ENCODE measurements at regions not wholly inside any gene's neighbourhood (a gene's known extent, or its start where the extent isn't known, plus 50 kb on each side); places are given as distances from the start of the nearest gene placed in this dataset.

DNA sequence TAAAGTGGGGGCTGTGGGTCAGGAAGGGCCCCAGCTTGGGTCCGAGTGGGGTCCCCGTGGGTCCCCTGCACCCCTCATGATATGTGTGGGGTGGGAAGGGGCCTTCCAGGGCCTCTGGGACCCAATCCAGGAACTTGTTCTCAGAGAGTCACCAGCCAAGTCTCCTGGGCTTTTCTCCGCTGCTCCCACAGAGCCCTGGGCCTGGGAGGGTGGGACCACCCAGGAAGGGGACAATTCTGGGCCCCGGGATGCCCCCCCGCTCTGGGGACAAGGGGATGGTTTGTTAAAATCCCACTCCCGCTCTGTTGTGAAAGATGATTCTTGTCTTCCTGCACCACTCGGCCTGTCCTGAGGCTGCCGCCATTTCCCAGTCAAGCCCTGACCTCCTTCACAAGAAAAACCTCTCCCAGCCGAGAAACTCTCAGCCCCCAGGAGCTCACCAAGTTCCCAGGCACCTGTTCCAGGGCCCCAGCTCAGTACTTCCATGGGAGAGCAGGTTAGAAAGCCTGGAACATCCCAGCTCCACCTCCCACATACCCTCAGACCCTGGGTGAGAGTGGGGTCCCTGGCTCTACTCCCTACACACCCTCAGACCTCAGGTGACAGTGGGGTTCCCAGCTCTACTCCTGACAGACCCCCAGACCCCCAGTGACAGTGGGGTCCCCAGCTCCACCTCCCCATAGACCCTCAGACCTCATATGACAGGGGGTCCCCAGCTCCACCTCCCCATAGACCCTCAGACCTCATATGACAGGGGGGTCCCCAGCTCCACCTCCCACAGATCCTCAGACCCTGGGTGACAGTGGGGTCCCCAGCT lies 75.1 kb downstream of the METRNL start:
- ChIA-PET CTCF (no interaction called here), POLR2A (no interaction called here)
- Mint-ChIP-seq H3K27ac (no peak overlapping the region), H3K27me3 (peaks cover 6% of the 10 kb centered on the region), H3K9me3 (no peaks in the 10 kb centered on the region), H3K36me3 (ENCODE audit: low read depth) (no peaks in the 10 kb centered on the region), H3K4me3 (no peak overlapping the region), H3K4me1 (ENCODE audit: low read depth) (peaks cover 10% of the 10 kb centered on the region)
- intact Hi-C loops (cut with micrococcal nuclease): no loop called here
- no peak for TF ChIP-seq CTCF (IDR thresholded peaks at IDR 0.05)
- no peak for DNase-seq
- no peak for ATAC-seq

DNA sequence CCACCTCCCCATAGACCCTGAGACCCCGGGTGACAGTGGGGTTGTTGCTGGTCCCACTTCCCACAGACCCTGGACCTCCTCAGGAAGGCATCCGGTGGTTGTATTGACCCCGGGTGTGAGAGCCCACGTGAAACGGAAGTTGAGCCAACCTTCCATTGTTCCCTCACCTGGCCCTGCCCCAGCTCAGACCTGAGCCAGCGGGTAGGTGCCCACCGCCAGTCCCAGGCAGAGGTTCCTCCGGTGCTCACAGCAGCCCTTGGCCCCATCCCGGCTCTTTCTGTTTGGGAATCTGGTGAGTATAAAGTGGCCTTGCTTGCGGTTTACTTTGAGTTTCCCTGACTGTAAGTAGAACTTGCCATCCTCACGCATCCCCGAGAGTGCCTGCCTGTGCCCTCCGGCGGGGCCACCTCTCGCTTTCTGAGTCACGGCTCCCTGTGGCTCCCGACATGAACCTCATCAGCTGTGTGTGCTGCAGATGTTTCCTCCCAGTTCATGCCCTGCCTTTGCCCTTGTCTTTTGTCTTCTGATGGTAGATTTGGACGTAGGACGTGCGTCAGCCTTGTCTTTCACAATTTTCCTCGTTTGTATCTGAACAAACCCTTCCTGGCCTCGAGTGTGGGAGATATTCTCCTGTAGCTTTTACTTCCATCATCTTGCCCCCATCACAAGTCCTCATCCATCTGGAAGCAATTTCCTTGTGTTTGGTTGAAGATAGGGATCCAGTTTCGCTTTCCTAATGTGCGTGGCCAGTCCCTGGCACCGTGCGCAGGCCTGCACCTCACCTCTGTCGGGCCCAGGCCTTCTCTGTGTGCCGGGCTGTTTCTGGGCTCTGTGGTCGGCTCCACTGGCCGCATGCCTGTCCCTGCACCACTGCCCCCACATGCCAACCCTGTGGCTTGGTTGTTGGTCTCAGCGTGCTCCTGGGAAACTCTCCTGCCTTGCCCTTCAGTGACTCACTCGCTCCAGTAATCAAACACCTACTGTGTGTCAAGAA lies 76.0 kb downstream of the METRNL start:
- DNase-seq (peak; percentile 54), ATAC-seq (peak; percentile 45)
- H3K36me3 Mint-ChIP-seq (ENCODE audit: low read depth): no peaks in the 10 kb centered on the region
- no peaks in the 10 kb centered on the region for H3K9me3 Mint-ChIP-seq
- CTCF ChIA-PET: no interaction called here
- intact Hi-C loops (cut with micrococcal nuclease): no loop called here
- no peak overlapping the region for H3K4me3 Mint-ChIP-seq
- H3K4me1 Mint-ChIP-seq (ENCODE audit: low read depth): peaks cover 10% of the 10 kb centered on the region
- no peak overlapping the region for H3K27ac Mint-ChIP-seq
- POLR2A ChIA-PET: interaction anchor here (0.5 kb wide), 1 partner anchor 30 kb away, joined by 3 read pairs; no protein-coding TSS in a partner anchor
- H3K27me3 Mint-ChIP-seq: peaks cover 6% of the 10 kb centered on the region
- no peak for TF ChIP-seq CTCF (IDR thresholded peaks at IDR 0.05)

DNA sequence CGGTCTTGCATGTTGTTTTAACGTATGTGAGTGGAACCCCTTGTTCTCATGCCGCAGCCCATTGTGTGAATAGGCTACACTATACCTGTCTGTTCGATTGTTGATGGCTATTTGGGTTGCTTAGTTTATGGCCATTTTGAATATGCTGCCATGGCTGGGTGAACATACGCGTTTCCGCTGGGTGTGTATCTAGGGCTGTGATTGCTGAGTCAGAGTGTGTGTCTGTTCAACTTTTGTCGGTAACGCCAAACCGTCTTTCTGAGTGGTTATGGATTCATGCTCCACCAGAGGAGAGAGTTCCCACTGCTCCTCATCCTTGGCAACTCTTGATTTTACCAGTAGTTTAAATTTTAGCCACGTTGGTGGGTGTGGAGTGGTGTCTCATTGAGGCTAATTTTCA lies 77.0 kb downstream of the METRNL start:
- no peak for ATAC-seq
- CTCF ChIA-PET: no interaction called here
- no peak for DNase-seq

GRCh38 chr17:83159204-83160049 lies 80.0 kb downstream of the METRNL start:
- no peak for DNase-seq
- Mint-ChIP-seq H3K27ac (no peak overlapping the region), H3K36me3 (ENCODE audit: low read depth) (no peaks in the 10 kb centered on the region), H3K9me3 (no peaks in the 10 kb centered on the region), H3K4me3 (no peak overlapping the region), H3K27me3 (peaks cover 11% of the 10 kb centered on the region), H3K4me1 (ENCODE audit: low read depth) (peaks cover 10% of the 10 kb centered on the region)
- intact Hi-C loops (cut with micrococcal nuclease): no loop called here
- ChIA-PET POLR2A (no interaction called here), CTCF (no interaction called here)
- ATAC-seq: no peak
- no peak for TF ChIP-seq CTCF (IDR thresholded peaks at IDR 0.05)

More for the DNA sequence above, 77.0 kb downstream of the METRNL start:
- H3K27me3 Mint-ChIP-seq: peaks cover 6% of the 10 kb centered on the region
- H3K27ac Mint-ChIP-seq: no peak overlapping the region
- intact Hi-C loops (cut with micrococcal nuclease): no loop called here
- TF ChIP-seq CTCF (IDR thresholded peaks at IDR 0.05): no peak
- no peaks in the 10 kb centered on the region for H3K9me3 Mint-ChIP-seq
- no peaks in the 10 kb centered on the region for H3K36me3 Mint-ChIP-seq (ENCODE audit: low read depth)
- H3K4me3 Mint-ChIP-seq: no peak overlapping the region
- POLR2A ChIA-PET: no interaction called here
- peaks cover 10% of the 10 kb centered on the region for H3K4me1 Mint-ChIP-seq (ENCODE audit: low read depth)

Data from activated CD8-positive, alpha-beta T cell treated with anti-CD3 and anti-CD28 coated beads for 36 hours (primary cell).